Thyroid gland (tissue), 4 donors: ENCODE measurements at regions not wholly inside any gene's neighbourhood (a gene's known extent, or its start where the extent isn't known, plus 50 kb on each side); places are given as distances from the start of the nearest gene placed in this dataset.

Experiments
- CTCF ChIP-seq, 6 experiments: fragments of 200-600 bp in 3 of 6; fragments of 450-650 bp in 3 of 6; sonication (generic) in 3 of 6; IDR thresholded peaks; one replicate each; pipeline ENCODE4 v1.5.1; 2016 to 2019; ENCODE audit warnings: antibody characterized with exemption in 6 of 6, mild to moderate bottlenecking in 2 of 6, inconsistent platforms in 1 of 6, moderate library complexity in 1 of 6
- POLR2A ChIP-seq, 2 donors: fragments of 450-650 bp; IDR thresholded peaks; one replicate each; pipeline ENCODE4 v1.6.1; 2017; ENCODE audit warnings: antibody characterized with exemption in 2 of 2, mild to moderate bottlenecking in 2 of 2, moderate library complexity in 1 of 2

DNA sequence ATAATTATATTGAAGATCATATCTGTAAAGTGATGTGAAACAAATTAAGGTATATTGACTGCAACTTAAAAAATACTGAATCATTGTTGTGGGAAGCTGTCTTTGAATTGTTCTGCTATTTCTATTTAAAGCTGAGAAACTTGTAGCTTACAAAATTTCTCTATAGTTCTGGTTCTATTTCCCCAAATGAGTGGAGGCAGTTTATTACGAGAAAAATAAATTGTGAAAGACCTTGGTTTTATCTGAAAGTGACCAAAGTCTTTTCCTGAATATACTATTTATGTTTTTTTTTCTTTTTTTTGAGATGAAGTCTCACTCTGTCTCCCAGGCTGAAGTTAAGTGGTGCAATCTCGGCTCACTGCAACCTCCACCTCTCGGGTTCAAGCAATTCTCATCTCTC is 165.4 kb downstream of the SH3BGRL start:
- TF ChIP-seq CTCF (IDR thresholded peaks at IDR 0.05) (no peak), POLR2A (IDR thresholded peaks at IDR 0.05) (no peak)
